Panc1 (cell line): ENCODE measurements at regions not wholly inside any gene's neighbourhood (a gene's known extent, or its start where the extent isn't known, plus 50 kb on each side); places are given as distances from the start of the nearest gene placed in this dataset.

Source experiments
- ATAC-seq: fragments of 200-7000 bp; cut with Tn5 transposase; 2 replicates; pipeline ENCODE4 v1.9.1; 2020; ENCODE audit warnings: mild to moderate bottlenecking, moderate library complexity
- BruUV-seq: library from RNA; stranded (reverse); fragments of 400-500 nt; replicated peaks from 2 replicates; lab custom pipeline; 2021; lab: Mats Ljungman, UMichigan
- CTCF ChIA-PET: fragments of 300-600 bp; sonication (Branson Sonifier 250); formaldehyde crosslinking; loops from one replicate; lab custom pipeline; 2022; ENCODE audit warnings: antibody characterized with exemption; lab: Charles Lee
- POLR2A ChIA-PET: fragments of 300-600 bp; sonication (Branson Sonifier 250); formaldehyde crosslinking; loops from one replicate; lab custom pipeline; 2022; ENCODE audit warnings: antibody characterized with exemption; lab: Charles Lee
- DNase-seq: peaks from one replicate; pipeline ENCODE4 v3.0.0-alpha.2; 2010; ENCODE audit warnings: low read depth, low spot score
- H3K27ac ChIP-seq: 2 replicates; pipeline ENCODE4 v1.5.1; 2011; ENCODE audit warnings: mild to moderate bottlenecking, low read length, inconsistent platforms
- H3K27me3 ChIP-seq: fragments of 200-500 bp; sonication (Bioruptor generic); 2 replicates; pipeline ENCODE4 v1.6.0; 2014; ENCODE audit warnings: low read length, inconsistent platforms; ENCODE audit not compliant: control insufficient read depth, insufficient read depth
- H3K36me3 ChIP-seq: fragments of 200-500 bp; sonication (Bioruptor generic); 2 replicates; pipeline ENCODE4 v1.5.1; 2014; ENCODE audit warnings: inconsistent platforms, mild to moderate bottlenecking, low read length, moderate library complexity; ENCODE audit not compliant: control insufficient read depth, insufficient read depth
- H3K4me1 ChIP-seq: 2 replicates; pipeline ENCODE4 v1.5.1; 2011; ENCODE audit warnings: inconsistent platforms, mild to moderate bottlenecking, low read length, moderate library complexity; ENCODE audit not compliant: control insufficient read depth, insufficient read depth
- H3K4me3 ChIP-seq, 2 experiments: 2 replicates each; pipeline ENCODE4 v1.5.1; 2011 to 2012; ENCODE audit warnings: low read depth in 2 of 2, low read length in 2 of 2, mild to moderate bottlenecking in 2 of 2, inconsistent platforms in 1 of 2, moderate library complexity in 1 of 2
- H3K9me3 ChIP-seq: fragments of 200-500 bp; sonication (Bioruptor generic); 2 replicates; pipeline ENCODE4 v1.5.1; 2014; ENCODE audit warnings: low read depth, mild to moderate bottlenecking, inconsistent platforms, low read length, moderate library complexity; ENCODE audit not compliant: control insufficient read depth, insufficient read depth
- CTCF ChIP-seq: fragments of 450-650 bp; IDR thresholded peaks from 2 replicates; pipeline ENCODE4 v1.5.1; 2017; ENCODE audit warnings: mild to moderate bottlenecking
- POLR2AphosphoS5 ChIP-seq: IDR thresholded peaks from 2 replicates; pipeline ENCODE4 v1.6.1; 2012; ENCODE audit warnings: mild to moderate bottlenecking, low read depth, low read length, moderate library complexity
- SIN3A ChIP-seq: IDR thresholded peaks from 2 replicates; pipeline ENCODE4 v1.6.1; 2012; ENCODE audit warnings: low read depth, mild to moderate bottlenecking, low read length, moderate library complexity, borderline replicate concordance; ENCODE audit not compliant: insufficient read depth
- TCF7L2 ChIP-seq: IDR thresholded peaks from 2 replicates; pipeline ENCODE4 v1.6.1; 2011; ENCODE audit warnings: mild to moderate bottlenecking, low read depth, low read length, inconsistent platforms
- in situ Hi-C: cut with HindIII; loops from 2 replicates; pipeline ENCODE4 v1.10.0; 2016; ENCODE audit warnings: low sequenced_read_pairs, low pct_unique_long_range_greater_than_20kb
- intact Hi-C: fragments of 100-400 bp; cut with micrococcal nuclease; formaldehyde crosslinking; loops from one replicate; pipeline ENCODE4 v1.10.0; 2022; ENCODE audit not compliant: unreplicated experiment
- TF ChIP-seq, protein P1 (sequence below), 2 experiments: IDR thresholded peaks; 2 replicates each; pipeline ENCODE4 v1.6.1; 2011 to 2012; ENCODE audit warnings: low read depth in 2 of 2, control low read depth in 1 of 2, low read length in 1 of 2, mild to moderate bottlenecking in 1 of 2, moderate library complexity in 1 of 2; ENCODE audit not compliant: insufficient read depth in 1 of 2

DNA sequence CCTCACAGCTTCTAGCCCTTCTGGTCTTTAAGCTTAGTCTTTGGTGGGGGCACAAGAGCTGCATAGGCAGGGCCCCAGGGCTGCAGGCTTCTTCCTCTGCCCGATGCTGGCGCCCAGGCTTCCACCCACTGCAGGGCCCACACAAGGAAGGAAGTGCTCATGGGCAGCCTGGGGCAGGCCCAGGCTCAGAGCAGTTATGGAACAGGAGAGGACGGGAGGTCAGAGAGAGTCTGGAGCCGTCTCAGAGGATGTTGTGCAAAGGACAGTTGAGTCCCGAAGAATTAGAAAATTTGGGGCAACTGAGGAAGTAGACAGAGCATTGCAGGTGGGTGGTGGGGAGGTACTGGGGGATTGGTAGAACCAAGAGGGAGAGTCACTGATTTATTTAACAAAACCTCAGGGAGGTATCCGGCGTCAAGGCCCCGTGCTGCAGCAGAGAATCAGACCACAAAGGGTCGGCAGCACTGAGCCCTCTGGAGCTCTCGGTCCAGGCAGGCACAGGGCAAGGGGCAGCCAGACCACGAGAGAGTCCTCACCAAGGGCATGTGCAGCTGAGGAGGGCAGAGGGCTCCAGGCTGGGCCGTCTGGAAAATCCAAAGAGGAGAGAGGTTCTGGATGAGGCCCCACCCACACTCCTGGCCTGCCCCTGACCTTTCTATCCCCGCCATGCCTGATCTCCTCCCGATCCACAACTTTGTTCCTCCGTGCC lies 110.8 kb upstream of the GLI2 start:
- H3K4me1 ChIP-seq, result no peaks in the 10 kb centered on the region
- in situ Hi-C loops (no loop called here), intact Hi-C loops (no loop called here)
- no peak overlapping the region for H3K4me3 ChIP-seq
- BruUV-seq, result no TSS peak
- POLR2A ChIA-PET, result no interaction called here
- H3K27ac ChIP-seq, result no peak overlapping the region
- ATAC-seq (no peak), DNase-seq (no peak)
- no peaks in the 10 kb centered on the region for H3K9me3 ChIP-seq
- TF ChIP-seq CTCF (no peak), TCF7L2 (no peak), SIN3A (no peak), POLR2AphosphoS5 (no peak)
- TF ChIP-seq, protein P1, sequence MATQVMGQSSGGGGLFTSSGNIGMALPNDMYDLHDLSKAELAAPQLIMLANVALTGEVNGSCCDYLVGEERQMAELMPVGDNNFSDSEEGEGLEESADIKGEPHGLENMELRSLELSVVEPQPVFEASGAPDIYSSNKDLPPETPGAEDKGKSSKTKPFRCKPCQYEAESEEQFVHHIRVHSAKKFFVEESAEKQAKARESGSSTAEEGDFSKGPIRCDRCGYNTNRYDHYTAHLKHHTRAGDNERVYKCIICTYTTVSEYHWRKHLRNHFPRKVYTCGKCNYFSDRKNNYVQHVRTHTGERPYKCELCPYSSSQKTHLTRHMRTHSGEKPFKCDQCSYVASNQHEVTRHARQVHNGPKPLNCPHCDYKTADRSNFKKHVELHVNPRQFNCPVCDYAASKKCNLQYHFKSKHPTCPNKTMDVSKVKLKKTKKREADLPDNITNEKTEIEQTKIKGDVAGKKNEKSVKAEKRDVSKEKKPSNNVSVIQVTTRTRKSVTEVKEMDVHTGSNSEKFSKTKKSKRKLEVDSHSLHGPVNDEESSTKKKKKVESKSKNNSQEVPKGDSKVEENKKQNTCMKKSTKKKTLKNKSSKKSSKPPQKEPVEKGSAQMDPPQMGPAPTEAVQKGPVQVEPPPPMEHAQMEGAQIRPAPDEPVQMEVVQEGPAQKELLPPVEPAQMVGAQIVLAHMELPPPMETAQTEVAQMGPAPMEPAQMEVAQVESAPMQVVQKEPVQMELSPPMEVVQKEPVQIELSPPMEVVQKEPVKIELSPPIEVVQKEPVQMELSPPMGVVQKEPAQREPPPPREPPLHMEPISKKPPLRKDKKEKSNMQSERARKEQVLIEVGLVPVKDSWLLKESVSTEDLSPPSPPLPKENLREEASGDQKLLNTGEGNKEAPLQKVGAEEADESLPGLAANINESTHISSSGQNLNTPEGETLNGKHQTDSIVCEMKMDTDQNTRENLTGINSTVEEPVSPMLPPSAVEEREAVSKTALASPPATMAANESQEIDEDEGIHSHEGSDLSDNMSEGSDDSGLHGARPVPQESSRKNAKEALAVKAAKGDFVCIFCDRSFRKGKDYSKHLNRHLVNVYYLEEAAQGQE (IDR thresholded peaks at IDR 0.05; ENCODE audit: insufficient read depth in 1 of 2, low read depth in 2 of 2, low read length in 1 of 2), result no peak
- CTCF ChIA-PET, result no interaction called here
- H3K36me3 ChIP-seq, result no peaks in the 10 kb centered on the region
- H3K27me3 ChIP-seq, result no peaks in the 10 kb centered on the region

GRCh38 chr2:120625865-120626560 lies 109.7 kb upstream of the GLI2 start:
- DNase-seq, result no peak
- CTCF ChIA-PET, result no interaction called here

More at GRCh38 chr2:120625865-120626560, 109.7 kb upstream of the GLI2 start:
- BruUV-seq, result no TSS peak
- intact Hi-C loops (no loop called here), in situ Hi-C loops (no loop called here)
- no peaks in the 10 kb centered on the region for H3K9me3 ChIP-seq
- POLR2A ChIA-PET, result no interaction called here
- ATAC-seq, result no peak
- no peak overlapping the region for H3K27ac ChIP-seq
- H3K36me3 ChIP-seq, result no peaks in the 10 kb centered on the region
- no peaks in the 10 kb centered on the region for H3K4me1 ChIP-seq
- TF ChIP-seq, protein P1 (IDR thresholded peaks at IDR 0.05; ENCODE audit: insufficient read depth in 1 of 2, low read depth in 2 of 2, low read length in 1 of 2), result no peak
- no peak for TF ChIP-seq POLR2AphosphoS5
- no peak for TF ChIP-seq SIN3A
- no peak for TF ChIP-seq TCF7L2
- no peak for TF ChIP-seq CTCF
- H3K27me3 ChIP-seq, result no peaks in the 10 kb centered on the region
- no peak overlapping the region for H3K4me3 ChIP-seq
